SJCRH30 (cell line): ENCODE measurements at regions not wholly inside any gene's neighbourhood (a gene's known extent, or its start where the extent isn't known, plus 50 kb on each side); places are given as distances from the start of the nearest gene placed in this dataset.
A peak's percentile ranks its signal among the peaks of the same experiment; 100 is the strongest.
"Not testable (repeated sequence)": the region's sequence is repeated elsewhere in the genome, so short reads cannot be mapped to it uniquely, and the experiment has no call there.

ENCODE experiments used
- DNase-seq, 2 experiments: peaks; one replicate each; pipeline ENCODE4 v3.0.0-alpha.2; 2015 to 2020
- H3K27ac ChIP-seq: fragments of 250-450 bp; sonication (Bioruptor Pico); 2 replicates; pipeline ENCODE4 v1.5.1; 2020; ENCODE audit warnings: mild to moderate bottlenecking, moderate library complexity
- H3K27me3 ChIP-seq: fragments of 250-450 bp; sonication (Bioruptor Pico); 2 replicates; pipeline ENCODE4 v1.5.1; 2020; ENCODE audit warnings: mild to moderate bottlenecking, moderate library complexity
- H3K36me3 ChIP-seq: fragments of 250-450 bp; sonication (Bioruptor Pico); 2 replicates; pipeline ENCODE4 v1.5.1; 2020; ENCODE audit warnings: mild to moderate bottlenecking, moderate library complexity
- H3K4me1 ChIP-seq: fragments of 250-450 bp; sonication (Bioruptor Pico); 2 replicates; pipeline ENCODE4 v1.5.1; 2020; ENCODE audit warnings: mild to moderate bottlenecking, moderate library complexity
- H3K4me3 ChIP-seq: fragments of 250-450 bp; sonication (Bioruptor Pico); 2 replicates; pipeline ENCODE4 v1.5.1; 2020; ENCODE audit warnings: mild to moderate bottlenecking, moderate library complexity
- H3K9me3 ChIP-seq: fragments of 250-450 bp; sonication (Bioruptor Pico); replicated peaks from 2 replicates; pipeline ENCODE4 v1.5.1; 2020; ENCODE audit warnings: mild to moderate bottlenecking, moderate library complexity

DNA sequence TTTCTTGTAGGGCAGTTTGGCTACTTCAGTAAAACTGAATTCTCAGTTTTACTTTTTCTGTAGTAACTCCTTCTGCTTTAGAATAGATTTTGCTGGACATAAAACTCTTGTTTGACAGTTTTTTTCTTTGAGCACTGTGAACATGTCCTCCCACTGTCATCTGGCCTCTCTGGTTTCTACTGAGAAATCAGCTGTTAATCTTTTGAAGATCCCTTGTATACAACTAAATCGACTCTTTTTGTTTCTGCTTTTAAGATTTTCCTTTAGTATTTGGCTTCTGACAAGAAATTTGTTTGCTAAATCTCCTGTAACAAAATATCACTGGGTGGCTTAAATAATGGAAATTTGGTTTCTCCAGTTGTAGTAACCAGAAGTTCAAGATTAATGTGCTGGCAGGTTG is 570.9 kb upstream of the RAB6C start:
- Histone ChIP-seq H3K27ac (no peak overlapping the region), H3K4me1 (no peaks in the 10 kb centered on the region), H3K36me3 (no peaks in the 10 kb centered on the region), H3K9me3 (no peaks in the 10 kb centered on the region), H3K4me3 (no peak overlapping the region), H3K27me3 (no peaks in the 10 kb centered on the region; the same call in 1 of the 2 replicates)
- no peak for DNase-seq

GRCh38 chr2:129417041-129417440 is 562.4 kb upstream of the RAB6C start:
- H3K36me3 ChIP-seq, DNase-seq, H3K27ac ChIP-seq, H3K4me3 ChIP-seq, H3K27me3 ChIP-seq, H3K4me1 ChIP-seq, H3K9me3 ChIP-seq: not testable (repeated sequence)

GRCh38 chr2:129422028-129422427 is 557.4 kb upstream of the RAB6C start:
- H3K4me1 ChIP-seq, result no peaks in the 10 kb centered on the region
- no peaks in the 10 kb centered on the region for H3K9me3 ChIP-seq
- H3K27me3 ChIP-seq, result no peaks in the 10 kb centered on the region
- H3K27ac ChIP-seq, result no peak overlapping the region
- no peak for DNase-seq
- no peak overlapping the region for H3K4me3 ChIP-seq
- no peaks in the 10 kb centered on the region for H3K36me3 ChIP-seq

DNA sequence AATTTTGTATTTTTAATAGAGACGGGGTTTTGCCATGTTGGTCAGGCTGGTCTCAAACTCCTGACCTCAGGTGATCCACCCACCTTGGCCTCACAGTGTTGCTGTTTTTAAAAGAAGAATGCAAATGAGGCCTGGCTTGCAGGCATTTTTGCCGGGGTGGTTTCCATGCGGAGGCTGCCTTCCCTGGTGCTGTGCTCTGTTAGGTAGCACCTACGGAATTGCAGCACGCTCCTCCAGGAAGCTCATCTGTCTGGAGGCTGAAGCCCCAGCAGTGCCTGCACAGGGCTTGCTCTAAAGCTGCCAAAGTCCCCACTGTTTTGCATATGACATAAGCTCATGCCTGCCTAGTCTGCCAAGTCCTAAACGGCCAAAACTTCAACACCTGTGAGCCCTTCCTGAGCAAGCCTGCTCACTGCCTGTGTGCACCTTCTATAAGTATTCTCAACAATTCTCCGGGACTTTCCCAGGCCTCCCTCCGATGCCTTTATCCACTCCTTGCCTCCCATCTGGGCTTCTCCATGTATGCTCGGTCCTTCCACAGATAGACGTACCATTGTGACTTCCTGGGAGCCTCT is 551.3 kb upstream of the RAB6C start:
- Histone ChIP-seq H3K9me3 (no peaks in the 10 kb centered on the region), H3K4me1 (no peaks in the 10 kb centered on the region), H3K27ac (no peak overlapping the region), H3K4me3 (no peak overlapping the region), H3K27me3 (no peaks in the 10 kb centered on the region), H3K36me3 (no peaks in the 10 kb centered on the region)
- DNase-seq, result no peak

DNA sequence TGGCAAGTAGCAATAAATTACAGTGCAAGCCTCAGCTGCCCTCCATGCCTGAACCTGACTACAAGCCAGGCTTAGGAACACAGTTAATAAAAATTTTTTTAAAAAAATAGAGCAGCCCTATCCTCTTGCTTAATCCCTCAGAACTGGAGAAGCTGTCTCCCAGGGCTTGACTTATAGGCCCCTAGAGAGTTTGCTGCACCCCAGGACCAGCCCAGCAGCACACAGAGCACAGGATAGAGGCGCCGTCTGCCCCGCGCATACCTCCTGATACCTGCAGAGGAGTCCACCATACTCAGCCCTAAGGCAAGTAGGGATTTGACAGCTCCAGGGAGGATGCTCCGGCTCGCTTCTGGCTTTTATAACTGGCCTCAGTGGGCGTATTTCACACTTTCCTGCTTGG is 548.6 kb upstream of the RAB6C start:
- H3K4me1 ChIP-seq, result no peaks in the 10 kb centered on the region
- H3K4me3 ChIP-seq, result no peak overlapping the region
- H3K36me3 ChIP-seq, result no peaks in the 10 kb centered on the region
- no peaks in the 10 kb centered on the region for H3K27me3 ChIP-seq
- DNase-seq, result no peak
- H3K27ac ChIP-seq, result no peak overlapping the region
- no peaks in the 10 kb centered on the region for H3K9me3 ChIP-seq

GRCh38 chr2:129431881-129432280 is 547.6 kb upstream of the RAB6C start:
- H3K4me3 ChIP-seq, result no peak overlapping the region
- no peak for DNase-seq
- no peak overlapping the region for H3K27ac ChIP-seq
- H3K9me3 ChIP-seq, result no peaks in the 10 kb centered on the region
- H3K4me1 ChIP-seq, result no peaks in the 10 kb centered on the region
- H3K36me3 ChIP-seq, result no peaks in the 10 kb centered on the region
- H3K27me3 ChIP-seq, result no peaks in the 10 kb centered on the region

DNA sequence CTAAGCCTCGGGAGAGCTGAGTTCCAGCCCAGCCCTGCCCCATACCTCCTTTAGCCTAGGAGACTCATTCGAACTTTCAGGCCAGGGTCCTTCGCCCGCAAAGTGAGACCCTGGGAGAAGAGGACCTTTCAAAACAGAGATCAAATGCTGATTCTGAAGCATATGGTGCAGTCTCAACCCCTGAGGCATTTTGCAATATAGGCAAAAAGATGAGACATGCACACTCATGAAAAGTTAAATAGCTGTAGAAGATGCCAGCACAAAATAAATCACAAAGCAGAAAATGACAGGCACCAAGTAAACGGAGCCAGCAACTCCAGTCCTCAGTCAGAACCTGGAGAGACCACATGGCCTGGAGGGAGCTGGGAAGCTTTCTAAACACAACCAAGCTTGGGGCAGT is 542.7 kb upstream of the RAB6C start:
- no peaks in the 10 kb centered on the region for H3K36me3 ChIP-seq
- no peak overlapping the region for H3K27ac ChIP-seq
- H3K9me3 ChIP-seq, result no peaks in the 10 kb centered on the region

GRCh38 chr2:129437725-129438124 is 541.7 kb upstream of the RAB6C start:
- no peak overlapping the region for H3K4me3 ChIP-seq

More for the DNA sequence above, 542.7 kb upstream of the RAB6C start:
- no peak overlapping the region for H3K4me3 ChIP-seq
- H3K4me1 ChIP-seq, result no peaks in the 10 kb centered on the region
- DNase-seq, result no peak
- H3K27me3 ChIP-seq, result no peaks in the 10 kb centered on the region

GRCh38 chr2:129438501-129439057 is 540.9 kb upstream of the RAB6C start:
- Histone ChIP-seq H3K4me3 (no peak overlapping the region), H3K4me1 (no peaks in the 10 kb centered on the region), H3K27ac (no peak overlapping the region), H3K27me3 (no peaks in the 10 kb centered on the region), H3K9me3 (no peaks in the 10 kb centered on the region), H3K36me3 (no peaks in the 10 kb centered on the region)
- no peak for DNase-seq

More at GRCh38 chr2:129437725-129438124, 541.7 kb upstream of the RAB6C start:
- no peaks in the 10 kb centered on the region for H3K4me1 ChIP-seq
- no peak overlapping the region for H3K27ac ChIP-seq
- no peak for DNase-seq
- no peaks in the 10 kb centered on the region for H3K36me3 ChIP-seq
- H3K9me3 ChIP-seq, result no peaks in the 10 kb centered on the region
- H3K27me3 ChIP-seq, result no peaks in the 10 kb centered on the region

GRCh38 chr2:129439406-129440302 is 539.8 kb upstream of the RAB6C start:
- Histone ChIP-seq H3K4me3 (no peak overlapping the region), H3K9me3 (no peaks in the 10 kb centered on the region), H3K27me3 (no peaks in the 10 kb centered on the region), H3K27ac (no peak overlapping the region), H3K4me1 (no peaks in the 10 kb centered on the region), H3K36me3 (no peaks in the 10 kb centered on the region)
- no peak for DNase-seq

DNA sequence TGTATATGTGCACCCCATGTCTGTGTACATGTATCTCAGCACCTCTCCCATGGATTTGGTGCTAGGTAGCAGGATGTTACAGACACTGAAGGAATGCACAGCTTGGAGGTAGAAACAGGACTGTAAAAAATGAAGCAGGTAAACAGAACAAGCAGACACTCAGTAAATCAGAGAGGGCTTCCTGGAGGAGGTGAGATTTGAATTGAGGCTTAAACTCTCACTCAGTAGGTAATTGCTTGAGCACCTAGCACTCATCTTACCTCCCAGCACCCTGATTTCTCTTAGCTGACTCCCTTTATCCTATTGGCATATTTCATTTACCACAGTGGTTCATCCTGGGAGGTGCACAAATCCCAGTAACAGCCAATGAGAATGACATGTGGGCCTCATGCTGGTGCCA is 537.9 kb upstream of the RAB6C start:
- H3K9me3 ChIP-seq, result no peaks in the 10 kb centered on the region
- H3K27ac ChIP-seq, result no peak overlapping the region
- H3K4me1 ChIP-seq, result no peaks in the 10 kb centered on the region
- H3K4me3 ChIP-seq, result no peak overlapping the region
- H3K27me3 ChIP-seq, result no peaks in the 10 kb centered on the region
- DNase-seq, result no peak
- H3K36me3 ChIP-seq, result no peaks in the 10 kb centered on the region

DNA sequence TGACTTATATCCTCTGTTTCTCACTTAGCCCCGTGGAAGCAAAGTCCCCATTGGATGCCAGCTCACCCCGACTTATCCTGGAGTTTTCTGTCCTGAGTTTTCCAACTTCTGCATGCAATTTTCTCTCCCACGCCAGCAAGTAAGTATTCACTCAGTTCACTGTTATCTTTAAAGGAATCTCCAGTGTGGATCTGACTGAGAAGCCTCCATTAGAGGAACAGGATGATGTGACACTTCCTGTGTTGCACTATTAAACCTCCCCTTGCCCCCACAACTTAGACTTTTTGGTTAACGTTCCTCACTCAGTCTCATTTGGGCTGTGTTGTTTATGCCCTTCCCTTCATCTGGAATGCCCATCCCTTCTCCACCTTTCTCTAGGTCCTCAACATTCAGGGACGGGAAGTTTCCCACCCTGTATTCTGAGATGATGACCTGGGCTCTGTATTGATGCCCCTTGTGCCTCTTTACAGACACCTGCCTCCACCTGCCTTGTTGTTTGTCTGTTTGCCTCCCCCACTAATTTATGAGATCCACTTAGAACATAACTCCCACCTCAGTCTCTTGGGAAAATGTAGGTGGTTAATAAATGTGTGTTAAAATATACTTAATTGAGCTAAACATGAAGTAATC is 536.1 kb upstream of the RAB6C start:
- Histone ChIP-seq H3K9me3 (no peaks in the 10 kb centered on the region), H3K36me3 (no peaks in the 10 kb centered on the region), H3K4me3 (peak overlapping the region; percentile 59), H3K4me1 (peaks cover 7% of the 10 kb centered on the region; the same call in 1 of the 2 replicates), H3K27ac (no peak overlapping the region), H3K27me3 (no peaks in the 10 kb centered on the region)
- peak; percentile 16 to 59 for DNase-seq

DNA sequence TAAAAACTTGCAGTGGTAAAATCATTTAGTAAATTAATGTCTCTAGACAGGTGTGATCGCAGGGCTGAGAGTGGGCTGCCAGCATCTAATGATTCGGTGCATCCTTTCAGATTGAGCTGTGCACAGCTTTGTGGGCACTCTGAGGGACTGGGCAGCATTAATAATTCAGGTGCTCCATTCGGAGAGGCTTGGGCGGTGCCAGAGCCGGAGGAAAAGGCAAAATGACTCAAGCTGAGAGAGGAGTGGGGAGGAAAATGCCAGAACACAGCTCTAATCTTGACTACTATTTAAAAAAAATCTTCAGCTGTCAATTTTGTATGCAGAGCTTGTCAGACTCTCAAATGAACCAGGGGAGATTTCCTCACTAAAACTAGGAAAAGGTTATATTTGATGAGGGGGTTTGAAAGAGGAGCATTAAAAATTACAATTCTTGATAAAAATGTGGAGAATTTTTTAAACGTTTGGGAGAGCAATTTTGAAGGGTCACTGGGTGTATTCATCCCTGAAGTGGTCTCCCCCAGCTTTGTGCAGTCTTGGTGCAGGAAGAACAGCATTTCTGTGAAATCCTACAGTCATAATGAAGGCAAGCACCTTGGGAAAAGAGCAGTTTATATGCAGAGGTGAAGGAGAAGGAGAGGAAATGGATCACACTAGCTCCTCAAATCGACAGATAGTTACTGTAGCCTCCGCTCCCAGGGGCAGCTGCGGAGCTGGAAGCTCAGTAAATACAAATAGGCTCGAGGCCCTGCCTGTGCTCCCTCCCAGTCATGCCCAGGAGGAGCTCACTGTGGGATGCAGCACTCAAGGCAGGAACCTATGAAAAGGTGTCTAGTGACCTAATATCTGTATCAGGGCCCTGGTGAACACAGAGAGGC is 535.4 kb upstream of the RAB6C start:
- Histone ChIP-seq H3K9me3 (no peaks in the 10 kb centered on the region), H3K27me3 (no peaks in the 10 kb centered on the region), H3K36me3 (no peaks in the 10 kb centered on the region), H3K4me1 (peaks cover 7% of the 10 kb centered on the region; the same call in 1 of the 2 replicates), H3K4me3 (no peak overlapping the region), H3K27ac (no peak overlapping the region)
- no peak for DNase-seq

GRCh38 chr2:129444751-129445150 is 534.7 kb upstream of the RAB6C start:
- Histone ChIP-seq H3K9me3 (no peaks in the 10 kb centered on the region), H3K4me1 (peaks cover 7% of the 10 kb centered on the region; the same call in 1 of the 2 replicates), H3K27me3 (no peaks in the 10 kb centered on the region), H3K36me3 (no peaks in the 10 kb centered on the region), H3K27ac (no peak overlapping the region), H3K4me3 (no peak overlapping the region)
- DNase-seq, result no peak
